ENCODE measurements at regions not wholly inside any gene's neighbourhood (a gene's known extent, or its start where the extent isn't known, plus 50 kb on each side); places are given as distances from the start of the nearest gene placed in this dataset.
"Not testable (repeated sequence)": the region's sequence is repeated elsewhere in the genome, so short reads cannot be mapped to it uniquely, and the experiment has no call there.

- DNase-seq = no peak
These were observed 61.5 kb downstream of the PRDM13 start for GRCh38 chr6:99668036-99668705.

- no peak for DNase-seq
These were observed 83.5 kb downstream of the PRDM13 start for GRCh38 chr6:99689916-99690685.

GRCh38 chr6:99702287-99702686, 95.7 kb downstream of the PRDM13 start:
- DNase-seq = not testable (repeated sequence)

DNA sequence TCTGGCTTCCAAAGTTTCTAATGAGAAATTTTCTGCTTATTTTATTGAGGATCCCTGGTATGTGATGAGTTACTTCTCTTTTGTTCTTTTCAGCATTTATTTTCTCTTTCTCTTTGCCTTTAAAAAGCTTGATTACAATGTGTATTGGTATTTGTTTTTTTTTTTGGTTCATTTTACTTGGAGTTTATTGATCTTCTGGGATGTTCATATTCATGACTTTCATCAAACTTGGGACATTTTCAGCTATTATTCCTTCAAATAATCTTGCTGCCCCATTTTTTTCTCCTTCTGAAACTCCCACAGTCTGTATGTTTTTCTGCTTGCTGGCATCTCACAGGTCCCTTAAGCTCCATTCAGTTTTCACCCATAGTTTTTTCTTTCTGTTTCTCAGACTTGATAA, 102.4 kb downstream of the PRDM13 start:
- DNase-seq = no peak

GRCh38 chr6:99711302-99711701, 104.7 kb downstream of the PRDM13 start:
- no peak for DNase-seq

- DNase-seq = no peak
These were observed 105.3 kb downstream of the PRDM13 start for GRCh38 chr6:99711925-99712324.

- DNase-seq = no peak
These were observed 105.9 kb downstream of the PRDM13 start for GRCh38 chr6:99712519-99712918.

DNA sequence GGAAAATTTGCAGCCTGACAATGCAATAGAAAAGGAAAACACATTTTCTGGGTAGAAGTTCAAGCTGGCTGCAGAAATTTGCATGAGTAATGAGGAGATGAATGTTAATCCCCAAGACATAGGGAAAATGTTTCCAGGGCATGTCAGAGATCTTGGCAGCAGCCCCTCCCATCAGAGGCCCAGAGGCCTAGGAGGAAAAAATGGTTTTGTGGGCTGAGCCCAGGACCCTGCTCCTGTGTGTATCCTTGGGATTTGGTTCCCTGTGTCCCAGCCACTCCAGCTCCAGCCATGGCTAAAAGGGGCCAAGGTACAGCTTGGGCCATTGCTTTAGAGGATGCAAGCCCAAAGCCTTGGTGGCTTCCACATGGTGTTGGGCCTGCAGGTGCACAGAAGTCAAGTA, 115.4 kb downstream of the PRDM13 start:
- DNase-seq = not testable (repeated sequence)

- not testable (repeated sequence) for DNase-seq
These were observed 123.6 kb downstream of the PRDM13 start for GRCh38 chr6:99730237-99730636.

DNA sequence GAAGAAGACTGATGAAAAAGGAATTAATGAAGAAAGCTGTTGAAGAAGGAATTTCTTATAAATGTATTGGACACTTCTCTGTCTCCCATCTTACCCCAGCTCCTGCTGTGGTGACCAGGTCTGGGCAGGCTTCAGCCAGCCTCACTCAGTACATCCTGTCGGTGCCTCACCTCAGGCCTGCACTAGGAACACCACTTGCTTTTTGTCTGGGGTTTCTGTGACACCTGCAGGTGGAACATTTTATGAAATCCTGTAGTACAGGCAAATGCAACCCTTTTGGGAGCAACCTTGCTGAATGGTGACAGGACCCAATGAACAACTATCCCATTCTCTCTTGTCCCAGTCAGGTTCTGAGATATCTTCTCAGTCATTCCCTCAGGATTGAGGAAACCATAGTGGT, 129.7 kb downstream of the PRDM13 start:
- no peak for DNase-seq

- DNase-seq = no peak
These were observed 132.9 kb downstream of the PRDM13 start for GRCh38 chr6:99739526-99739925.

GRCh38 chr6:99741092-99741491, 134.5 kb downstream of the PRDM13 start:
- no peak for DNase-seq

DNA sequence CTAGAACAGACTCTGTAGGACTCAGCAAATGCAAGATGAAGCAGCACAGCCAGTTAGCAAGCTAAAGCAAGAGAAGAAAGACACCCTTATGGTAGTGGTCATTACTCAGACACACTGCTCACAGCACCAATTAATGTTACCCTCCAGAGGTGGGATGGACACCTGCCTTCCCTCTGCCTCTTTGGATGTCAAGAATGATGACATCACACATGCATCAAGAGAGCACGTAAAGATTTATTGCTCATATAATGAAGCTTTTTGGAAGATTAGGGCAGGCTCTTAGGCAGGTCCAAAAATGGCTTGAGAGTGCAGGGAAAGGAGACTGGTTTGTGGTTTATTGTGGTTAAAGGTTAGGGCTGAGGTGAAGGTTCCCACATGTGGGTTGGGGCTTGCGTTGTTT, 137.0 kb downstream of the PRDM13 start:
- no peak for DNase-seq

DNA sequence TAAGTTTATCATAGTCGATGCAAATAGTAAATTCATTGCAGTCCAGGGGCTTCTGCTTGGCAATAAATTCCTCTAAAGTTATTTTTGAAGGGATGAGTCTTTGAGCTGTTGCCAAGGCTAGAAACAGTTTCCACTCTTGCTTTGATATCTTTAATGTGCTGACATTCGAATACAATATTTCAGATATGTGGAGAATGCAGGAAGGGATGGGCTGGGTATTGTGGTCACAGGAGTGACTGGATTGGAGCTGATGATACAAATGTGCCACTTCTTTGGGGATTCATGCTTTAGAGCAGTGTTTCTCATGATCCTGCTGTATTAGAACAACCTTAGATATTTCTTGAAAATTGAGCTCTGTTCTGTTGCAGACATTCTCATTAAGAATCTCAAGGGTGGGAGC, 139.0 kb downstream of the PRDM13 start:
- no peak for DNase-seq

- DNase-seq = peak; percentile 45
These were observed 139.7 kb downstream of the PRDM13 start for GRCh38 chr6:99746261-99746895.

GRCh38 chr6:99761711-99762110, 155.1 kb downstream of the PRDM13 start:
- no peak for DNase-seq

DNA sequence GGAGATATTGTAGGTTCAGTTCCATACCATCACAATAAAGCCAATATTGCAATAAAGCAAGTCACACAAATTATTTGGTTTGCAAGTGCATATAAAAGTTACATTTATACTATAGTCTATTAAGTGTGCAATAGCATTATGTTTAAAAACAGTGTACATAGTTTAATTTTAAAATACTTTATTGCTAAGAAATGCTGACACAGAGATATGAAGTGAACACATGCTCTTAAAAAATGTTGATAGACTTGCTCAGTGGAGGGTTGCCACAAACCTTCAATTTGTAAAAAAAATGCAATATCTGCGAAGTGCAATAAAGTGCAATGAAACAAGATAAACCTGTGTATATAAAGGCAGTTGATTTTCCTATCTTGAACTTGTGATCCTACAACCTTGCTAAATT, 161.5 kb downstream of the PRDM13 start:
- DNase-seq = no peak

DNA sequence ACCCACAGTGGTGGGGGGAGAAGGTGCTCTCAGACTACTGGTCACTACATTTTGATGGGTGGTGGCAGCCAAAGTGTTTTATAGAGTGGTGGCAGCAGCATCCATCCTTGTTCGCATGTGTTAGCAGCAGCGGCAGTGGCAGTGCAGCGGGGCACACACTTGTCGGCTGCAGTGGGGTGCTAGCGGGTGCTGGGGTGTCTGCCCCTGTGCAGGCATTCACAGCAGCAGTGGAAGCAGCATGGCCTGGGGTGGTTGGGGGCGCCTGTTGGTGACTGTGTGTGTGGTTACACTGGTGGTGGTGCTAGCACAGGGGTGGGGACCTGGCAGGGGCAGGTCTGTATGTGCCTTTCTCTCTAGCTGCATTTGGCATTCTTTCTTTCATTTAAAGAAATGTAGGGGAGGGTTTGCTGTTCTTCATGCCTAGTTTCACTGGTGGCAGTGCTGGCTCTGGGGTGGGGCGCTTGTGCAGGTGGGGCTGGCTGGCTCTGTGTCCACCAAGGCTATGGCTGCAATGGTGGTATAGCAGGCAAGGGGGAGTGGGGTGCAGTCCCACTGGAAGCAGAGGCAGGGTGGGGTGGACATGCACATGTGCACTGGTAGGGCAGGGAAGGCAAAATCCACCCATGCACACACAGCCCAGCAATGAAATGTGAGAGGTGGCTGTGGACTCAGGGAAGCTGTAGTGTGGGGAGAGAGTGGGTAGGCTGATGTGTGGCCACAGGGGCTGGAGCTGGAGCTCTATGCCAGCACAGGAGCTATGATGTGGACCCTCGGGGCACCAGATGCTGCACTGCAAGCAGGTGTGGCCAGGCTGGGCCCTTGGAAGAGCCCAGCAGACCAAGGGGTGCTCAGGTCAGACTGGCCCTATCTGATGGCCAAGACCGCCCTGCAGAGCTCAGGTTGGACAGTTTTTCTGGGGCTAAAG, 173.3 kb downstream of the PRDM13 start:
- no peak for DNase-seq

GRCh38 chr6:99780556-99780885, 173.9 kb downstream of the PRDM13 start:
- no peak for DNase-seq

DNA sequence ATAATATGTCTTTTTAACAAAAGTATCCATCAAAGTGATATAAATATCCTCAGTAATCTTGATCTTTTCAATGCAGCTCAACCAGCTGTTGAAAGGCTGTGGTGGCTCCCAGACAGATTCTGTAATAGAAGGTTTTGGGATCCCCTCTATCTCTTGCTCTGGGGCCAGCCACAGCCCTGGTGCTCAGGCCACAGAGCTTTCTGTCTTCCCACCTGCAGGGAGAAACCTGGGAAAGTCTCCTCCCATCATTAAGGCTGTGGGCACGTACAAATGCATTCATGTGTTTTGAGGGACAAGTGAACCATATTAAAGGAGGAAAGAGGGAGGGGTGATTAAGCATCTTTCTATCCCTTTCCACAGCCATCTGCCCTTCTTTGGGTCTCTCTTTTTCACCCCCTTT, 183.1 kb downstream of the PRDM13 start:
- no peak for DNase-seq

GRCh38 chr6:99790679-99791078, 184.0 kb downstream of the PRDM13 start:
- no peak for DNase-seq

DNA sequence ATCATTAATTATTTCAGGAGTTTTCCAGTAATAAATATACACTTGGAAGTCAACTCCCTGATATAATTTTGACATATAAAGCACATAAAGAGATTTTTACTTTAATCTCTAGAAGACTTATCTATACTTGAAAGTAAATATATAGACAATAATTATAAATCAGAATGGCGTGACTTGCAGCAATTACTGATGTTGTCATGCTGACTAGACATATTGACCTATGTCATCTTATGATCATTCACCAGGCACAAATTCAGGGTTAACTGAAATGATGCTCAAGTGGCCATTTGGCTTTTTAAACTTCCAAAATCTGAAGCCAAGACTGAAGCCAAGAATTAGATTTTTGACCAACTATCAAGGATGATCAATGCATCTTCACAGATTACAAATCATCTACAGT, 192.2 kb downstream of the MCHR2 start:
- no peak for DNase-seq

- DNase-seq = no peak
These were observed 191.5 kb downstream of the MCHR2 start for GRCh38 chr6:99802396-99803031.

Data from activated T-cell treated with anti-CD3 and anti-CD28 coated beads for 4 hours (primary cell).